HepG2 (cell line): ENCODE measurements at regions not wholly inside any gene's neighbourhood (a gene's known extent, or its start where the extent isn't known, plus 50 kb on each side); places are given as distances from the start of the nearest gene placed in this dataset.
A peak's percentile ranks its signal among the peaks of the same experiment; 100 is the strongest.

ENCODE experiments used
- ATAC-seq: fragments of 200-7000 bp; cut with Tn5 transposase; 3 replicates; pipeline ENCODE4 v1.9.1; 2020; ENCODE audit warnings: mild to moderate bottlenecking, moderate library complexity
- BruUV-seq: library from RNA; stranded (reverse); fragments of 400-500 nt; replicated peaks from 2 replicates; lab custom pipeline; 2021; lab: Mats Ljungman, UMichigan
- CTCF ChIA-PET: fragments of 300-600 bp; formaldehyde crosslinking; extraction: SDS; loops from one replicate; lab custom pipeline; 2021; ENCODE audit warnings: low total read pairs, inconsistent platforms, low intra/inter-chr PET ratio; lab: Yijun Ruan, JAX
- POLR2A ChIA-PET: fragments of 350-600 bp; sonication (Branson Sonifier 250); formaldehyde crosslinking; loops from one replicate; lab custom pipeline; 2020; ENCODE audit warnings: antibody characterized with exemption, inconsistent platforms; lab: Yijun Ruan, JAX
- DNase-seq: peaks from one replicate; pipeline ENCODE4 v3.0.0-alpha.2; 2015; ENCODE audit warnings: low spot score
- FAIRE-seq: peaks from 3 replicates; lab custom pipeline; 2011; peaks lifted over from hg19 to GRCh38; lab: Jason Lieb, UNC
- H2AFZ ChIP-seq: one replicate; pipeline ENCODE4 v1.6.1; 2011; ENCODE audit warnings: low read length, inconsistent platforms
- H3K27ac ChIP-seq: fragments of 300-600 bp; 3 replicates; pipeline ENCODE4 v1.8.0; 2011; ENCODE audit warnings: mixed run types, mild to moderate bottlenecking, mixed read lengths, low read length, inconsistent platforms; ENCODE audit not compliant: insufficient read depth; ENCODE audit errors: extremely low read length
- H3K27me3 ChIP-seq, 2 experiments: fragments of 200-600 bp in 1 of 2; 2 replicates in 1 of 2; 3 replicates in 1 of 2; pipeline versions ENCODE4 v1.6.0 to v1.8.0; 2011; ENCODE audit warnings: low read length in 2 of 2, mild to moderate bottlenecking in 2 of 2, moderate library complexity in 2 of 2, inconsistent platforms in 1 of 2; ENCODE audit not compliant: insufficient read depth in 2 of 2, control insufficient read depth in 1 of 2
- H3K36me3 ChIP-seq, 2 experiments: fragments of 200-600 bp in 1 of 2; replicated peaks in 1 of 2; 2 replicates in 1 of 2; 3 replicates in 1 of 2; pipeline versions ENCODE4 v1.5.1 to v1.8.0; 2011; ENCODE audit warnings: low read length in 2 of 2, inconsistent platforms in 1 of 2; ENCODE audit not compliant: insufficient read depth in 2 of 2, control insufficient read depth in 1 of 2
- H3K4me1 ChIP-seq: 2 replicates; pipeline ENCODE4 v1.5.1; 2012; ENCODE audit warnings: low read length, inconsistent platforms; ENCODE audit not compliant: insufficient read depth
- H3K4me2 ChIP-seq: 2 replicates; pipeline ENCODE4 v1.6.0; 2011; ENCODE audit warnings: low read depth, low read length, inconsistent platforms
- H3K4me3 ChIP-seq, 3 experiments: fragments of 200-600 bp in 1 of 3; sonication (generic), shearing (Covaris generic) in 1 of 3; replicated peaks in 1 of 3; 2 replicates each; pipeline ENCODE4 v1.5.1; 2011 to 2016; ENCODE audit warnings: low read length in 3 of 3, inconsistent platforms in 2 of 3, low read depth in 2 of 3, mild to moderate bottlenecking in 2 of 3, control low read depth in 1 of 3, mixed read lengths in 1 of 3; ENCODE audit not compliant: insufficient read depth in 1 of 3
- H3K79me2 ChIP-seq: one replicate; pipeline ENCODE4 v1.6.1; 2011; ENCODE audit warnings: low read length, inconsistent platforms; ENCODE audit not compliant: insufficient read depth
- H3K9ac ChIP-seq: 2 replicates; pipeline ENCODE4 v1.6.0; 2011; ENCODE audit warnings: mild to moderate bottlenecking, low read depth, low read length, inconsistent platforms; ENCODE audit not compliant: insufficient read depth
- H3K9me3 ChIP-seq: 2 replicates; pipeline ENCODE4 v1.5.1; 2012; ENCODE audit warnings: mild to moderate bottlenecking, low read length
- H4K20me1 ChIP-seq: 2 replicates; pipeline ENCODE4 v1.6.0; 2011; ENCODE audit warnings: inconsistent platforms, mild to moderate bottlenecking, low read length, moderate library complexity; ENCODE audit not compliant: insufficient read depth
- AHR ChIP-seq: IDR thresholded peaks from 2 replicates; pipeline ENCODE4 v1.6.1; 2018; ENCODE audit warnings: missing genetic modification reagents, missing compliant biosample characterization
- FOSL2 ChIP-seq: sonication (generic); formaldehyde crosslinking; IDR thresholded peaks from 2 replicates; pipeline ENCODE4 v1.4.0; 2020; ENCODE audit warnings: missing genetic modification reagents
- FOXC1 ChIP-seq: sonication (generic); formaldehyde crosslinking; IDR thresholded peaks from 2 replicates; pipeline ENCODE4 v1.8.0; 2022; ENCODE audit warnings: mild to moderate bottlenecking, missing genetic modification reagents, borderline replicate concordance
- HCFC1 ChIP-seq: fragments of 150-350 bp; IDR thresholded peaks from 2 replicates; pipeline ENCODE4 v1.6.1; 2014; ENCODE audit warnings: low read depth, low read length
- HNF4A ChIP-seq: sonication (generic); formaldehyde crosslinking; IDR thresholded peaks from 2 replicates; pipeline ENCODE4 v1.4.0; 2020; ENCODE audit warnings: missing genetic modification reagents
- JUN ChIP-seq: sonication (generic); formaldehyde crosslinking; IDR thresholded peaks from 2 replicates; pipeline ENCODE4 v1.4.0; 2020; ENCODE audit warnings: mild to moderate bottlenecking, missing genetic modification reagents
- REL ChIP-seq: sonication (generic); formaldehyde crosslinking; conservative IDR thresholded peaks from 2 replicates; pipeline ENCODE4 v1.8.0; 2022; ENCODE audit warnings: mild to moderate bottlenecking, missing genetic modification reagents, moderate library complexity
- RFX1 ChIP-seq: fragments of 450-650 bp; IDR thresholded peaks from 2 replicates; pipeline ENCODE4 v1.6.1; 2017
- SIN3B ChIP-seq: fragments of 150-350 bp; IDR thresholded peaks from 2 replicates; pipeline ENCODE4 v1.6.1; 2014; ENCODE audit warnings: low read length
- SRSF1 ChIP-seq: fragments of 200-400 bp; formaldehyde crosslinking; optimal IDR thresholded peaks from 2 replicates; pipeline ENCODE3; 2017; ENCODE audit warnings: mild to moderate bottlenecking, low read depth, low read length, moderate library complexity
- ZFP1 ChIP-seq: IDR thresholded peaks from 2 replicates; pipeline ENCODE4 v1.6.1; 2016
- ZFP36 ChIP-seq: fragments of 150-350 bp; IDR thresholded peaks from 2 replicates; pipeline ENCODE4 v1.6.1; 2018; ENCODE audit warnings: borderline replicate concordance, low read length, low read depth; ENCODE audit not compliant: partially characterized antibody
- ZNF383 ChIP-seq: sonication (generic); formaldehyde crosslinking; IDR thresholded peaks from 2 replicates; pipeline ENCODE4 v1.4.0; 2020; ENCODE audit warnings: missing genetic modification reagents, mild to moderate bottlenecking, borderline replicate concordance
- ZNF563 ChIP-seq: sonication (generic); formaldehyde crosslinking; IDR thresholded peaks from 2 replicates; pipeline ENCODE4 v1.8.0; 2022; ENCODE audit warnings: mild to moderate bottlenecking, moderate library complexity, missing genetic modification reagents
- ZNF7 ChIP-seq: IDR thresholded peaks from 2 replicates; pipeline ENCODE4 v1.6.1; 2016; ENCODE audit warnings: missing biosample characterization, missing genetic modification reagents
- ZNF883 ChIP-seq: sonication (generic); formaldehyde crosslinking; IDR thresholded peaks from 2 replicates; pipeline ENCODE4 v1.5.1; 2020; ENCODE audit warnings: mild to moderate bottlenecking, missing genetic modification reagents; ENCODE audit errors: not compliant biosample characterization
- WGBS: methylation state at CpG from one replicate; pipeline ENCODE4 v1.1.6; 2017; ENCODE audit warnings: low lambda C conversion rate; 5-methylcytosine and 5-hydroxymethylcytosine counted together
- in situ Hi-C: cut with HindIII; loops from 2 replicates; pipeline ENCODE4 v1.10.0; 2017; ENCODE audit warnings: low pct_unique_long_range_greater_than_20kb; ENCODE audit not compliant: extremely low pct_ligation_motif_present
- intact Hi-C: fragments of 100-400 bp; cut with micrococcal nuclease; formaldehyde crosslinking; loops from one replicate; pipeline ENCODE4 v1.10.0; 2022; ENCODE audit not compliant: unreplicated experiment
- TF ChIP-seq, protein P1 (sequence below): sonication (generic); formaldehyde crosslinking; IDR thresholded peaks from 2 replicates; pipeline ENCODE4 v1.4.0; 2020; ENCODE audit warnings: missing genetic modification reagents
- TF ChIP-seq, protein P2 (sequence below): sonication (generic); formaldehyde crosslinking; IDR thresholded peaks from 2 replicates; pipeline ENCODE4 v1.4.0; 2020; ENCODE audit warnings: missing genetic modification reagents, mild to moderate bottlenecking, borderline replicate concordance

DNA sequence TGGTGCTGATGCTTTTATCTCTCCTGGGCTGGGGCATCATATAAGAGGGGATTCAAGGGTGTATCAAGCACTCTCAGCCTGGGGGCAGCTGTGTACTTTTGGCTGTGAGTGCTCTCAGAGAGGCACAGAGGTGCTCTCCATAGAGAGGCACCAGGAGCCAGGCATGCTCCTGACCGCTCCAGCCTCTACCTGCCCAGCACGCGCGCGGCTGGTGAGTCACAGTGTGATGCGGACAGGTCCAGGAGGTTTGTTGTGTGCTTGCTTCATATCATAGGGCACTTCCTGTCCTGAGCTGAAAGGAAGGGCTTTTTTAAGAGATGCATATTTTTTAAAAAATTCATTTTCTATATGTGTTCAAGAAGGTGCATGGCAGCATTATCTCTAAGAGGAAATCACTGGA lies 93.6 kb upstream of the BCAR3 start:
- Histone ChIP-seq H3K9ac (no peak overlapping the region), H4K20me1 (no peaks in the 10 kb centered on the region), H3K9me3 (no peaks in the 10 kb centered on the region), H3K27ac (no peak overlapping the region), H3K4me2 (no peak overlapping the region), H3K27me3 (no peaks in the 10 kb centered on the region), H3K79me2 (no peaks in the 10 kb centered on the region), H3K4me1 (peaks cover 31% of the 10 kb centered on the region), H2AFZ (no peak overlapping the region), H3K36me3 (no peaks in the 10 kb centered on the region), H3K4me3 (no peak overlapping the region)
- intact Hi-C loops (no loop called here), in situ Hi-C loops (no loop called here)
- TF ChIP-seq FOSL2 (0 out of 2 replicates have a peak, but pooled peaks have one; percentile 29), HCFC1 (no peak), AHR (CRISPR knock-in tag) (no peak), ZNF383 (no peak)
- TF ChIP-seq, protein P1, sequence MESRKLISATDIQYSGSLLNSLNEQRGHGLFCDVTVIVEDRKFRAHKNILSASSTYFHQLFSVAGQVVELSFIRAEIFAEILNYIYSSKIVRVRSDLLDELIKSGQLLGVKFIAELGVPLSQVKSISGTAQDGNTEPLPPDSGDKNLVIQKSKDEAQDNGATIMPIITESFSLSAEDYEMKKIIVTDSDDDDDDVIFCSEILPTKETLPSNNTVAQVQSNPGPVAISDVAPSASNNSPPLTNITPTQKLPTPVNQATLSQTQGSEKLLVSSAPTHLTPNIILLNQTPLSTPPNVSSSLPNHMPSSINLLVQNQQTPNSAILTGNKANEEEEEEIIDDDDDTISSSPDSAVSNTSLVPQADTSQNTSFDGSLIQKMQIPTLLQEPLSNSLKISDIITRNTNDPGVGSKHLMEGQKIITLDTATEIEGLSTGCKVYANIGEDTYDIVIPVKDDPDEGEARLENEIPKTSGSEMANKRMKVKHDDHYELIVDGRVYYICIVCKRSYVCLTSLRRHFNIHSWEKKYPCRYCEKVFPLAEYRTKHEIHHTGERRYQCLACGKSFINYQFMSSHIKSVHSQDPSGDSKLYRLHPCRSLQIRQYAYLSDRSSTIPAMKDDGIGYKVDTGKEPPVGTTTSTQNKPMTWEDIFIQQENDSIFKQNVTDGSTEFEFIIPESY = peak; percentile 89
- FAIRE-seq = no peak
- WGBS = 97% methylated on average over 6 of the region's 6 CpGs
- BruUV-seq = no TSS peak
- ATAC-seq = no peak
- DNase-seq = no peak
- ChIA-PET POLR2A (no interaction called here), CTCF (no interaction called here)

DNA sequence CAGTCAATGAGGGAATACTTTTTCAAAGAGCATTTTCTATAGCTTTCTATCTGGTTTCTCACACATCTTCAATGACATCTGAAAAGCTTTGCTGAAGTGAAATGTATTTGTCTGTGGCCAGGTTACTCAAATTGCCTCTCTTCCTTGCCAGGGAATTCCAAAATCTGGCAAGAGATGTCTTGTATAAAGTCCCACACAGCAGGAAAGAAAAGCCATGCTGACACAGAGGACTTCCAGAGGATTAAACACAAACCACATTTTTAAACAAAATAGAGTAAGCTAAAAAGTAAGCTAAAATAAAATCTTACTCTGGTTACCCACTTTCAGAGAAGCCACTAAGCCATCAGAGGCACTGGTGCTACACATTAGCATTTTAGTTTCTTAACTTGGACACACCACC lies 93.1 kb upstream of the BCAR3 start:
- H3K4me3 ChIP-seq = no peak overlapping the region
- no peaks in the 10 kb centered on the region for H3K27me3 ChIP-seq
- no peak overlapping the region for H2AFZ ChIP-seq
- no peak for ATAC-seq
- no peak overlapping the region for H3K27ac ChIP-seq
- intact Hi-C loops (no loop called here), in situ Hi-C loops (no loop called here)
- H3K79me2 ChIP-seq = no peaks in the 10 kb centered on the region
- H3K4me1 ChIP-seq = peaks cover 32% of the 10 kb centered on the region
- CTCF ChIA-PET = no interaction called here
- POLR2A ChIA-PET = no interaction called here
- H3K9me3 ChIP-seq = no peaks in the 10 kb centered on the region
- no TSS peak for BruUV-seq
- H3K36me3 ChIP-seq = no peaks in the 10 kb centered on the region
- no peak for DNase-seq
- H3K9ac ChIP-seq = no peak overlapping the region
- no peak overlapping the region for H3K4me2 ChIP-seq
- H4K20me1 ChIP-seq = no peaks in the 10 kb centered on the region
- no peak for FAIRE-seq
- no peak for TF ChIP-seq ZFP36
- no peak for TF ChIP-seq ZNF563 (CRISPR knock-in tag)
- no peak for TF ChIP-seq REL (CRISPR knock-in tag)
- no peak for TF ChIP-seq ZNF883
- no peak for TF ChIP-seq ZNF7
- TF ChIP-seq FOXC1 (CRISPR knock-in tag) = no peak
- no peak for TF ChIP-seq HNF4A
- TF ChIP-seq, protein P2, sequence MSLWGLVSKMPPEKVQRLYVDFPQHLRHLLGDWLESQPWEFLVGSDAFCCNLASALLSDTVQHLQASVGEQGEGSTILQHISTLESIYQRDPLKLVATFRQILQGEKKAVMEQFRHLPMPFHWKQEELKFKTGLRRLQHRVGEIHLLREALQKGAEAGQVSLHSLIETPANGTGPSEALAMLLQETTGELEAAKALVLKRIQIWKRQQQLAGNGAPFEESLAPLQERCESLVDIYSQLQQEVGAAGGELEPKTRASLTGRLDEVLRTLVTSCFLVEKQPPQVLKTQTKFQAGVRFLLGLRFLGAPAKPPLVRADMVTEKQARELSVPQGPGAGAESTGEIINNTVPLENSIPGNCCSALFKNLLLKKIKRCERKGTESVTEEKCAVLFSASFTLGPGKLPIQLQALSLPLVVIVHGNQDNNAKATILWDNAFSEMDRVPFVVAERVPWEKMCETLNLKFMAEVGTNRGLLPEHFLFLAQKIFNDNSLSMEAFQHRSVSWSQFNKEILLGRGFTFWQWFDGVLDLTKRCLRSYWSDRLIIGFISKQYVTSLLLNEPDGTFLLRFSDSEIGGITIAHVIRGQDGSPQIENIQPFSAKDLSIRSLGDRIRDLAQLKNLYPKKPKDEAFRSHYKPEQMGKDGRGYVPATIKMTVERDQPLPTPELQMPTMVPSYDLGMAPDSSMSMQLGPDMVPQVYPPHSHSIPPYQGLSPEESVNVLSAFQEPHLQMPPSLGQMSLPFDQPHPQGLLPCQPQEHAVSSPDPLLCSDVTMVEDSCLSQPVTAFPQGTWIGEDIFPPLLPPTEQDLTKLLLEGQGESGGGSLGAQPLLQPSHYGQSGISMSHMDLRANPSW (CRISPR knock-in tag) = no peak
- no peak for TF ChIP-seq JUN
- no peak for TF ChIP-seq SIN3B
- TF ChIP-seq FOSL2 = no peak
- TF ChIP-seq ZFP1 (CRISPR knock-in tag) = no peak
- TF ChIP-seq RFX1 = no peak
- no peak for TF ChIP-seq SRSF1
